ENCODE measurements at regions not wholly inside any gene's neighbourhood (a gene's known extent, or its start where the extent isn't known, plus 50 kb on each side); places are given as distances from the start of the nearest gene placed in this dataset.

DNA sequence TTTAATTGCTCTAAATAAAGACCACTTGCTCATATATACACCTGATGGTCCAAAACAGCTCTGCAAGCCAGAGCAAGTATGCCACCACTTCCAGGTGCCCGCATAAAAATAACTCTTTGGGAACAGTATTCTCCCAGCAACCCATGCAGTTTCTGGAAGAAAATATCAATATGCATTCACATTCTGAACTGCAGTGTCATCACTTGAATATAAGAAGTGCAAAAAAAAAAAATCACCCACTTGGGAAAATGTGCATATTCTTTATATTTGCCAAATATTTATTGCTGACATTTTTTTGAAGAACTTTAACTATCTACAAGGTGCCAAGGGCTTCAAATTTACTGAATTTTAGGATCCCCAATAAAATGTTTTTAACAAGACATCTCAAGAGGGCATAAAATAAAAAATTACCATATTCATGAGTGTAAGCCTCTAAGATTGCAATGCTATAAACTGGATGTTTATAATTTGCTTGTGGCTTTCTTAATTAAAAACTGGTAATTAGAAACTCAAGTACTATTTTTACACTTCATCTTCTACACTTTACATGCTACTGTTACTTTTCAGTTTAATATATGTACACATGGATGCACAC is 360.6 kb upstream of the HNRNPA3 start:
- TF ChIP-seq, protein P1, sequence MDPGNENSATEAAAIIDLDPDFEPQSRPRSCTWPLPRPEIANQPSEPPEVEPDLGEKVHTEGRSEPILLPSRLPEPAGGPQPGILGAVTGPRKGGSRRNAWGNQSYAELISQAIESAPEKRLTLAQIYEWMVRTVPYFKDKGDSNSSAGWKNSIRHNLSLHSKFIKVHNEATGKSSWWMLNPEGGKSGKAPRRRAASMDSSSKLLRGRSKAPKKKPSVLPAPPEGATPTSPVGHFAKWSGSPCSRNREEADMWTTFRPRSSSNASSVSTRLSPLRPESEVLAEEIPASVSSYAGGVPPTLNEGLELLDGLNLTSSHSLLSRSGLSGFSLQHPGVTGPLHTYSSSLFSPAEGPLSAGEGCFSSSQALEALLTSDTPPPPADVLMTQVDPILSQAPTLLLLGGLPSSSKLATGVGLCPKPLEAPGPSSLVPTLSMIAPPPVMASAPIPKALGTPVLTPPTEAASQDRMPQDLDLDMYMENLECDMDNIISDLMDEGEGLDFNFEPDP (CRISPR knock-in tag; conservative IDR thresholded peaks at IDR 0.05) = no peak
- TF ChIP-seq ZBTB7A (CRISPR knock-in tag; IDR thresholded peaks at IDR 0.05) = no peak
- no peak for TF ChIP-seq CEBPB (IDR thresholded peaks at IDR 0.05; ENCODE audit: borderline replicate concordance, low read depth, low read length)
- TF ChIP-seq, protein P2, sequence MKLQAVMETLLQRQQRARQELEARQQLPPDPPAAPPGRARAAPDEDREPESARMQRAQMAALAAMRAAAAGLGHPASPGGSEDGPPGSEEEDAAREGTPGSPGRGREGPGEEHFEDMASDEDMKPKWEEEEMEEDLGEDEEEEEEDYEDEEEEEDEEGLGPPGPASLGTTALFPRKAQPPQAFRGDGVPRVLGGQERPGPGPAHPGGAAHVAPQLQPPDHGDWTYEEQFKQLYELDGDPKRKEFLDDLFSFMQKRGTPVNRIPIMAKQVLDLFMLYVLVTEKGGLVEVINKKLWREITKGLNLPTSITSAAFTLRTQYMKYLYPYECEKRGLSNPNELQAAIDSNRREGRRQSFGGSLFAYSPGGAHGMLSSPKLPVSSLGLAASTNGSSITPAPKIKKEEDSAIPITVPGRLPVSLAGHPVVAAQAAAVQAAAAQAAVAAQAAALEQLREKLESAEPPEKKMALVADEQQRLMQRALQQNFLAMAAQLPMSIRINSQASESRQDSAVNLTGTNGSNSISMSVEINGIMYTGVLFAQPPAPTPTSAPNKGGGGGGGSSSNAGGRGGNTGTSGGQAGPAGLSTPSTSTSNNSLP (IDR thresholded peaks at IDR 0.05; ENCODE audit: low read depth, low read length) = no peak
- no peak for TF ChIP-seq ZBTB1 (CRISPR knock-in tag; IDR thresholded peaks at IDR 0.05; ENCODE audit: borderline replicate concordance)
- no peak for TF ChIP-seq SUZ12 (IDR thresholded peaks at IDR 0.05; ENCODE audit: low read depth, low read length)
- TF ChIP-seq POLR2AphosphoS5 (IDR thresholded peaks at IDR 0.05; ENCODE audit: low read depth, low read length) = no peak

Measured in HepG2 (cell line).